ENCODE measurements at regions not wholly inside any gene's neighbourhood (a gene's known extent, or its start where the extent isn't known, plus 50 kb on each side); places are given as distances from the start of the nearest gene placed in this dataset. TPM values are rescaled to one million over a fixed set of nuclear protein-coding genes. Genes with fewer than 3 reads are reported as not detected.
"Not testable (repeated sequence)": the region's sequence is repeated elsewhere in the genome, so short reads cannot be mapped to it uniquely, and the experiment has no call there.

DNA sequence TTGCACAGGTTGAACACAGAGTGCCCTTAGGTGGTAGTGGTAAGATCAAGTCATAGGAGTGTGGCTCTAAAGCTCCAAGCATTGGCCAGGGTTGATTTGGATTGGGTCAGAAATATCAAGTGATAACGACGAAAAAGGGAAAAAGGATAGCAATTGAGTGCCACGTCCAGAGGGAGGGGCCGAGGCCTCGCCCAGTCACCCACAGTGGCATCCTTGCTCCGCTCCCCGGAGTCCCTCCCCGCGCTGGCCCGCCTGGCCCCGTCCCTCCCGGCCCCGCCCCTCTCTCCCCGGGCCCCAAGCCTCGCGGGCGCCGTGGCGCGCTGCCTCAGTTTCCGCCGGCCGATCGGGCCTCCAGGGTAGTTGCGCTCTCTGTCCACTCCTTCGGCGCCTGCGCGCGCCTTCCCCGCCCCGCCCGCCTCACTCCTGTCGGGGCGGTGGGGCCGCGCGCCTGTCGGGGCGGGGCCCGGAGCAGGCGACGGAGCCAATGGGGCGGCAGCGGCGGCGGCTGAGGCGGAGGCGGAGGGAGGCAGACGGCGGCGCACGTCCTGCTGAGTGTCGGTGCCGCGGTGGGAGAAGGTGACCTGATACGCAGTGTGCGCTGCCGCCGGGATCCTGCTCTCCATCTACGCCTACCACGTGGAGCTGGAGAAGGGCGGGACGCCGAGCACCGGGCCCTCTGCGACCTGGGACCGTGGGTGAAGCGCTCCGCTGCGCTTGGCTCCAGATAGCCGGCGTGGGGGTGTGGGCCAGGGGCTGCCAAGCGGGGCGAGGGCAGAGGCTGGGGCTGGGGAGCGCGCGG, 209.1 kb upstream of the ZNF722 start:
- H3K4me2 ChIP-seq (ENCODE audit: insufficient read depth, low read length), result no peak overlapping the region

DNA sequence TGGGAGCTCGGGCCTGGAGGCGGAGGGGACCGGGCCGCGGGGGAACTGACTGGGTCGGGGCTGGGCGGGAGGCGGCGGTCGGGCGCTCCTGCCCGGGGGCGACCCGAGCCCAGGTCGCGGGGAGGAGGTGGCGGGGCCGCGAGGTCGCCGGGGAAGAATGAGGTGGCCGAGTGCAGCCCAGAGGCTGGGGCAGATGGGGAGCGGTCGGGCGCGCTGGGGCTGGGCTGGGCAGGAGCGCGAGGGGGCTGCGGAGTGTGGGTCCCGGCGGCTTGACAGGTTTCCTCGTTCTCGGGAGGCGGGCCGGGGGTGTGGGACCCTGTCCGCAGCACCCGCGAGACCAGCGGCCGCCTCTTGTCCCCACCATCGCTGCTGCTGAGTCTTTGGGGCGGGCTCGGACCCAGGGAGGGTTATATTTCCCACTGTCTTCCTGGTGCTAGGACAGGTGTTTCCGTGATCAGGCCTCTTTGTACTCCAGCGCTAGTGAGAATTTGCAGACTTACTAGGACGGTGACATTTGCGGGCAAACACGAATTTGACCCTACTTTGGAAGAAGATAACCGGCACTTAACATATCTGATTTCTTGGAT, 208.4 kb upstream of the ZNF722 start:
- DNase-seq (ENCODE audit: insufficient read length, low spot score, missing footprints); H2AFZ ChIP-seq (ENCODE audit: low read length); H3K36me3 ChIP-seq (ENCODE audit: insufficient read depth, low read length); H3K27me3 ChIP-seq (ENCODE audit: insufficient read depth, low read length); H3K27ac ChIP-seq (ENCODE audit: low read depth, low read length); H3K4me3 ChIP-seq (ENCODE audit: insufficient read depth, low read length); H4K20me1 ChIP-seq (ENCODE audit: insufficient read depth, low read length); H3K9me3 ChIP-seq (ENCODE audit: low read depth, low read length); H3K4me1 ChIP-seq (ENCODE audit: insufficient read depth, low read length); H3K4me2 ChIP-seq (ENCODE audit: insufficient read depth, low read length); H3K79me2 ChIP-seq (ENCODE audit: insufficient read depth, low read length): not testable (repeated sequence)

More for the DNA sequence above, 209.1 kb upstream of the ZNF722 start:
- no peak overlapping the region for H3K4me3 ChIP-seq (ENCODE audit: insufficient read depth, low read length)
- H3K4me1 ChIP-seq (ENCODE audit: insufficient read depth, low read length), result no peaks in the 10 kb centered on the region
- H4K20me1 ChIP-seq (ENCODE audit: insufficient read depth, low read length), result no peaks in the 10 kb centered on the region
- H3K36me3 ChIP-seq (ENCODE audit: insufficient read depth, low read length), result no peaks in the 10 kb centered on the region
- DNase-seq (ENCODE audit: insufficient read length, low spot score, missing footprints), result peak; percentile 1
- no peaks in the 10 kb centered on the region for H3K9me3 ChIP-seq (ENCODE audit: low read depth, low read length)
- no peak overlapping the region for H3K27ac ChIP-seq (ENCODE audit: low read depth, low read length)
- H3K79me2 ChIP-seq (ENCODE audit: insufficient read depth, low read length), result no peaks in the 10 kb centered on the region
- no peak for TF ChIP-seq CTCF (IDR thresholded peaks at IDR 0.05; ENCODE audit: extremely low read depth, low read depth, low read length)
- no peaks in the 10 kb centered on the region for H3K27me3 ChIP-seq (ENCODE audit: insufficient read depth, low read length)
- no peak overlapping the region for H2AFZ ChIP-seq (ENCODE audit: low read length)

Small RNA genes in the stretch of these regions (small RNA-seq; reads per million reads assigned to genes)
- gene AC079355.2, result not detected

Data from osteoblast (primary cell).